GM12878 (cell line): ENCODE measurements at regions not wholly inside any gene's neighbourhood (a gene's known extent, or its start where the extent isn't known, plus 50 kb on each side); places are given as distances from the start of the nearest gene placed in this dataset.

Experiments
- CBX5 ChIP-seq: sonication (generic); IDR thresholded peaks from 2 replicates; pipeline ENCODE4 v1.6.1; 2016; ENCODE audit warnings: low read depth, moderate library complexity, mild to moderate bottlenecking, inconsistent platforms
- FOS ChIP-seq: IDR thresholded peaks from 3 replicates; pipeline ENCODE4 v1.6.1; 2011; ENCODE audit warnings: borderline replicate concordance; ENCODE audit not compliant: insufficient read length; ENCODE audit errors: extremely low read depth
- JUND ChIP-seq: IDR thresholded peaks from 2 replicates; pipeline ENCODE4 v1.6.1; 2012; ENCODE audit warnings: low read depth, mild to moderate bottlenecking, low read length, improper control_type of control experiment, moderate library complexity
- NFIC ChIP-seq: IDR thresholded peaks from 2 replicates; pipeline ENCODE4 v1.6.1; 2012; ENCODE audit warnings: low read depth, mild to moderate bottlenecking, inconsistent platforms, low read length, moderate library complexity
- POLR2A ChIP-seq: IDR thresholded peaks from 2 replicates; pipeline ENCODE4 v1.6.1; 2011; ENCODE audit warnings: low read depth, mild to moderate bottlenecking, low read length
- POLR2AphosphoS5 ChIP-seq: IDR thresholded peaks from 2 replicates; pipeline ENCODE4 v1.6.1; 2011; ENCODE audit warnings: mild to moderate bottlenecking, low read length, inconsistent platforms
- RAD51 ChIP-seq: fragments of 450-650 bp; IDR thresholded peaks from 2 replicates; pipeline ENCODE4 v1.6.1; 2016; ENCODE audit warnings: moderate library complexity, mild to moderate bottlenecking, inconsistent platforms
- SMC3 ChIP-seq: IDR thresholded peaks from 2 replicates; pipeline ENCODE4 v1.6.1; 2011; ENCODE audit warnings: low read length, improper control_type of control experiment, borderline replicate concordance
- SP1 ChIP-seq: IDR thresholded peaks from one replicate; pipeline ENCODE4 v1.6.1; 2011; ENCODE audit warnings: low read depth, low read length
- YY1 ChIP-seq: IDR thresholded peaks from 2 replicates; pipeline ENCODE4 v1.6.1; 2011; ENCODE audit warnings: low read depth, mild to moderate bottlenecking, low read length
- TF ChIP-seq, protein P1 (sequence below), 3 experiments: IDR thresholded peaks in 2 of 3; conservative IDR thresholded peaks in 1 of 3; 2 replicates each; pipeline ENCODE4 v1.5.1; 2011; ENCODE audit warnings: low read depth in 3 of 3, low read length in 3 of 3, mild to moderate bottlenecking in 3 of 3, control low read depth in 2 of 3, moderate library complexity in 2 of 3, inconsistent platforms in 1 of 3, mixed read lengths in 1 of 3; ENCODE audit not compliant: control insufficient read depth in 2 of 3, insufficient read depth in 1 of 3; ENCODE audit errors: extremely low read depth in 1 of 3

DNA sequence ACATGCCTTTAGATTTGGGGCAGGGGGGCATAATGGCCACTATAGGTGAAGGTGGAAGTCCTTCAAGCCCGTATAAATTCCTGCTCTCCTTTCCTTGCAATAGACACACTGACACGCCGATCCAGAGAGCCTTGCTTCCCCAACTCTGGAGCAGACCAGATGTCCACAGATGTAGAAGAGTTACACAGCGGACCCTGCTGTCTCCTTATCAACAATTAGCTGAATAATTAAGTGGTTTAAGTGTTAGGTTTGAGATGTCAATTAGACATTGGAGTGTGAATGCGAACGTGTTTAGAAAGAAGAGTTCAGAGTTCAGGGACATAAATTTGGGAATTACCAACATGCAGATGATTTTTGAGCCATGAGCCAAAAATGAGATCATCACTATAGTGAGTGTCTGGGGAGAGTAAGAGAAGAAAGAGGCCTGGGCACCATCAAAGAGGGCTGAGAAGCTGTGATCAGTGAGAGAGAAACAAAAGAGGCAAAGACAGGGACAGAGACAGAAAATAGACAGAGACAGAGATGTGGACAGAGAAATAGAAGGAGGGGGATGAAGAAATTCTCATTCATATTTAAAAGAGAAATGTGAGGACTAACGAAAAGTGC is 734.4 kb upstream of the ADAMTS16 start:
- TF ChIP-seq RAD51 (no peak), SMC3 (no peak), CBX5 (no peak), POLR2AphosphoS5 (no peak), SP1 (no peak), POLR2A (no peak), FOS (no peak), NFIC (no peak), JUND (no peak), YY1 (no peak)
- TF ChIP-seq, protein P1, sequence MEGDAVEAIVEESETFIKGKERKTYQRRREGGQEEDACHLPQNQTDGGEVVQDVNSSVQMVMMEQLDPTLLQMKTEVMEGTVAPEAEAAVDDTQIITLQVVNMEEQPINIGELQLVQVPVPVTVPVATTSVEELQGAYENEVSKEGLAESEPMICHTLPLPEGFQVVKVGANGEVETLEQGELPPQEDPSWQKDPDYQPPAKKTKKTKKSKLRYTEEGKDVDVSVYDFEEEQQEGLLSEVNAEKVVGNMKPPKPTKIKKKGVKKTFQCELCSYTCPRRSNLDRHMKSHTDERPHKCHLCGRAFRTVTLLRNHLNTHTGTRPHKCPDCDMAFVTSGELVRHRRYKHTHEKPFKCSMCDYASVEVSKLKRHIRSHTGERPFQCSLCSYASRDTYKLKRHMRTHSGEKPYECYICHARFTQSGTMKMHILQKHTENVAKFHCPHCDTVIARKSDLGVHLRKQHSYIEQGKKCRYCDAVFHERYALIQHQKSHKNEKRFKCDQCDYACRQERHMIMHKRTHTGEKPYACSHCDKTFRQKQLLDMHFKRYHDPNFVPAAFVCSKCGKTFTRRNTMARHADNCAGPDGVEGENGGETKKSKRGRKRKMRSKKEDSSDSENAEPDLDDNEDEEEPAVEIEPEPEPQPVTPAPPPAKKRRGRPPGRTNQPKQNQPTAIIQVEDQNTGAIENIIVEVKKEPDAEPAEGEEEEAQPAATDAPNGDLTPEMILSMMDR (IDR thresholded peaks at IDR 0.05 in 2 of 3, conservative IDR thresholded peaks at IDR 0.05 in 1 of 3; ENCODE audit: control insufficient read depth in 2 of 3, extremely low read depth in 1 of 3, insufficient read depth in 1 of 3, low read depth in 3 of 3, low read length in 3 of 3): no peak
